ENCODE measurements at regions not wholly inside any gene's neighbourhood (a gene's known extent, or its start where the extent isn't known, plus 50 kb on each side); places are given as distances from the start of the nearest gene placed in this dataset.

DNA sequence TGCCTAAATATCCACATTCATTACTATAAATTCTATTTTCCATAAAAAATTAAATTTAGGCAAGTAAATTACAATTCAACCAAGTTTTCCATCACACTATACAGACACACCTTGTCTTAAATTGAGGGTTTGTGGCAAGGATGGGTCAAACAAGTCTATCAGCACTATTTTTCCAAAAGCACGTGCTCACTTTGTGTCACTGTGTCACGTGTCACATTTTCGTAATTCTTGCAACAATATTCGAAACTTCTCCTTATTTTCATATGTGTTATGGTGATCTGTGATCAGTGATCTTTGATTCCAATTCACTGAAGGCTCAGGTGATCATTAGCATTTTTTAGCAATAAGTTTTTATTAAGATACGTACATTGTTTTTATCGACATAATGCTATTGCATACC, 323.3 kb upstream of the CNTN4 start:
- dilution Hi-C loops (cut with MboI; ENCODE audit: extremely low pct_ligation_motif_present, low sequenced_read_pairs) (no loop called here), intact Hi-C loops (cut with micrococcal nuclease) (no loop called here)
- DNase-seq (ENCODE audit: low read depth, low spot score) (no peak), FAIRE-seq (no peak)
- H3K4me3 ChIP-seq (replicated peaks in 1 of 3; ENCODE audit: insufficient read depth in 1 of 3, low read depth in 1 of 3, low read length in 3 of 3) = no peak overlapping the region
- no peaks in the 10 kb centered on the region for H3K9me1 ChIP-seq (replicated peaks; ENCODE audit: control insufficient read depth, extremely low read depth, insufficient read depth, low read length)
- no peaks in the 10 kb centered on the region for H3K36me3 ChIP-seq (ENCODE audit: control insufficient read depth in 2 of 2, extremely low read depth in 1 of 2, insufficient read depth in 2 of 2, low read length in 2 of 2)
- POLR2A ChIA-PET = no interaction called here
- no peak overlapping the region for H3K9ac ChIP-seq (replicated peaks; ENCODE audit: extremely low read depth, insufficient read depth, low read length)
- CTCF ChIA-PET = no interaction called here
- H3K79me2 ChIP-seq (ENCODE audit: control insufficient read depth, insufficient read depth, low read length) = no peaks in the 10 kb centered on the region
- BruUV-seq (replicated peaks) = no TSS peak
- H3K4me2 ChIP-seq (ENCODE audit: insufficient read depth, low read length) = no peak overlapping the region
- no peaks in the 10 kb centered on the region for H4K20me1 ChIP-seq (replicated peaks; ENCODE audit: control insufficient read depth, extremely low read depth, insufficient read depth, low read length)
- H3K4me1 ChIP-seq (ENCODE audit: control insufficient read depth, extremely low read depth, insufficient read depth, low read length) = no peaks in the 10 kb centered on the region
- TF ChIP-seq, protein P1, sequence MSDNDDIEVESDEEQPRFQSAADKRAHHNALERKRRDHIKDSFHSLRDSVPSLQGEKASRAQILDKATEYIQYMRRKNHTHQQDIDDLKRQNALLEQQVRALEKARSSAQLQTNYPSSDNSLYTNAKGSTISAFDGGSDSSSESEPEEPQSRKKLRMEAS (IDR thresholded peaks at IDR 0.05; ENCODE audit: insufficient read depth, insufficient read length) = no peak
- TF ChIP-seq JUN (IDR thresholded peaks at IDR 0.05; ENCODE audit: borderline replicate concordance, insufficient read depth, insufficient read length, low read depth) = no peak
- no peak for TF ChIP-seq POLR2A (IDR thresholded peaks at IDR 0.05; ENCODE audit: low read depth, low read length)
- no peak for TF ChIP-seq FOS (IDR thresholded peaks at IDR 0.05; ENCODE audit: borderline replicate concordance, insufficient read depth, low read length)
- TF ChIP-seq, protein P2, sequence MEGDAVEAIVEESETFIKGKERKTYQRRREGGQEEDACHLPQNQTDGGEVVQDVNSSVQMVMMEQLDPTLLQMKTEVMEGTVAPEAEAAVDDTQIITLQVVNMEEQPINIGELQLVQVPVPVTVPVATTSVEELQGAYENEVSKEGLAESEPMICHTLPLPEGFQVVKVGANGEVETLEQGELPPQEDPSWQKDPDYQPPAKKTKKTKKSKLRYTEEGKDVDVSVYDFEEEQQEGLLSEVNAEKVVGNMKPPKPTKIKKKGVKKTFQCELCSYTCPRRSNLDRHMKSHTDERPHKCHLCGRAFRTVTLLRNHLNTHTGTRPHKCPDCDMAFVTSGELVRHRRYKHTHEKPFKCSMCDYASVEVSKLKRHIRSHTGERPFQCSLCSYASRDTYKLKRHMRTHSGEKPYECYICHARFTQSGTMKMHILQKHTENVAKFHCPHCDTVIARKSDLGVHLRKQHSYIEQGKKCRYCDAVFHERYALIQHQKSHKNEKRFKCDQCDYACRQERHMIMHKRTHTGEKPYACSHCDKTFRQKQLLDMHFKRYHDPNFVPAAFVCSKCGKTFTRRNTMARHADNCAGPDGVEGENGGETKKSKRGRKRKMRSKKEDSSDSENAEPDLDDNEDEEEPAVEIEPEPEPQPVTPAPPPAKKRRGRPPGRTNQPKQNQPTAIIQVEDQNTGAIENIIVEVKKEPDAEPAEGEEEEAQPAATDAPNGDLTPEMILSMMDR (IDR thresholded peaks at IDR 0.05; ENCODE audit: extremely low read depth in 1 of 2, insufficient read depth in 1 of 2, low read depth in 1 of 2, low read length in 2 of 2) = no peak
- TF ChIP-seq GATA2 (IDR thresholded peaks at IDR 0.05; ENCODE audit: insufficient read depth, insufficient read length, low read depth, low read length) = no peak
- no peak for TF ChIP-seq EZH2 (IDR thresholded peaks at IDR 0.05; ENCODE audit: borderline replicate concordance, low read depth, low read length, severe bottlenecking)
- no peaks in the 10 kb centered on the region for H3K9me3 ChIP-seq (replicated peaks; ENCODE audit: control insufficient read depth, insufficient read depth, low read length)
- no peak overlapping the region for H2AFZ ChIP-seq (ENCODE audit: low read depth, low read length)
- no peaks in the 10 kb centered on the region for H3K27me3 ChIP-seq (ENCODE audit: control insufficient read depth in 2 of 2, insufficient read depth in 2 of 2, low read length in 2 of 2)
- H3K27ac ChIP-seq (ENCODE audit: insufficient read depth, low read depth, low read length) = no peak overlapping the region
